Sigmoid colon (tissue), 6 donors: ENCODE measurements at regions not wholly inside any gene's neighbourhood (a gene's known extent, or its start where the extent isn't known, plus 50 kb on each side); places are given as distances from the start of the nearest gene placed in this dataset.

Source experiments
- DNase-seq: peaks from one replicate; pipeline ENCODE4 v3.0.0-alpha.2; 2019
- H3K27ac ChIP-seq, 4 donors: fragments of 200-600 bp; sonication (generic); one replicate each; pipeline ENCODE4 v1.5.1; 2016 to 2019; ENCODE audit warnings: mild to moderate bottlenecking in 1 of 4
- H3K27me3 ChIP-seq, 3 donors: fragments of 200-600 bp; sonication (generic); one replicate each; pipeline ENCODE4 v1.5.1; 2019; ENCODE audit warnings: mild to moderate bottlenecking in 1 of 3
- H3K36me3 ChIP-seq, 4 donors: fragments of 200-600 bp; sonication (generic); one replicate each; pipeline ENCODE4 v1.5.1; 2016 to 2019
- H3K4me1 ChIP-seq, 4 donors: fragments of 200-600 bp; sonication (generic); one replicate each; pipeline ENCODE4 v1.5.1; 2017 to 2019
- H3K4me3 ChIP-seq, 4 donors: fragments of 200-600 bp; sonication (generic); one replicate each; pipeline ENCODE4 v1.5.1; 2017 to 2019; ENCODE audit warnings: mild to moderate bottlenecking in 2 of 4, moderate library complexity in 1 of 4
- H3K9me3 ChIP-seq, 4 donors: fragments of 200-600 bp in 3 of 4; sonication (generic) in 3 of 4; one replicate each; pipeline versions ENCODE4 v1.5.1 to v1.6.1; 2013 to 2019
- EP300 ChIP-seq, 4 donors: sonication (generic); formaldehyde crosslinking; IDR thresholded peaks; one replicate each; pipeline ENCODE4 v1.6.1; 2017; ENCODE audit warnings: antibody characterized with exemption in 4 of 4
- POLR2A ChIP-seq, 2 donors: fragments of 450-650 bp; IDR thresholded peaks; one replicate each; pipeline ENCODE4 v1.6.1; 2016; ENCODE audit warnings: antibody characterized with exemption in 2 of 2, mild to moderate bottlenecking in 2 of 2, moderate library complexity in 2 of 2
- POLR2AphosphoS5 ChIP-seq, 4 donors: sonication (generic); formaldehyde crosslinking; IDR thresholded peaks; one replicate each; pipeline ENCODE4 v1.6.1; 2017; ENCODE audit warnings: antibody characterized with exemption in 4 of 4
- WGBS, 2 donors: extraction: QIAGEN DNeasy Blood & Tissue Kit; methylation state at CpG; one replicate each; pipeline ENCODE4 v1.1.7; 2013; 5-methylcytosine and 5-hydroxymethylcytosine counted together
- intact Hi-C: fragments of 100-400 bp; cut with DNase I; formaldehyde crosslinking; loops from one replicate; pipeline ENCODE4 v1.15.1; 2023
- TF ChIP-seq, protein P1 (sequence below), 4 experiments: fragments of 450-650 bp in 3 of 4; fragments of 200-600 bp in 1 of 4; IDR thresholded peaks; one replicate each; pipeline ENCODE4 v1.5.1; 2016 to 2019; ENCODE audit warnings: antibody characterized with exemption in 4 of 4, mild to moderate bottlenecking in 3 of 4, moderate library complexity in 2 of 4
- donor health status: healthy with polysubstance abuse.
- donor health status: healthy.

DNA sequence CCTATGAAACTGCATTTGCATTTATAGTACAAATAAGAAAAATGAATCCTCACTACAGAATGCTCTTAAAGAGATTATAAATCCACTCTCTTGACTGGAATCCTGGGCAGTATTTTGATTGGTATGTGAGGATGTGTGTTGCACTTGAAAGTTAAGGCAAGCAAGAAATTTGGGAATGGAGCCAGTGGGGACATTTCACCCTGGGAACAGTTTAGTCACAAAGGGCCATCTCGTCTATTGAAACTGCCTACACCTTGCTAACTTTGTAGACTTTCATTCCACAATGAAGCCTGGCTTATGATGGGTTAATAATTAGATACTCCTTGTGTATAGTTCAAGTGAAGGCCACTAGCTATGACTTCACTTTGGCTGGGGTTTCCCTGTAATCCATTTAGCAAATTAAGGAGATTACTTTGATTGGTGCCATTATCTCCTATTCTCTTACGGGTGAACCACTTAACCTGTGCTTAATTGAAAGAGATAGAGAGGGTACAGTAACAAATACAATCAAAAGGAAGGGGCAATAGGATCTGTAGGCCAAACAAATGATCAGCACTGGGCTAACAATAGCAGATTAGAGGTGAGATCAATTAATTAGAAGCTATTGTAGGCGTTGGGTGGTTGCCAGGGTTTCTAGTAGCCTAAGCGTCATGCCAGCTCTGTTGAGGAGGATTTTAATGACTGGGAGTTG is 146.9 kb upstream of the RARB start:
- TF ChIP-seq, protein P1, sequence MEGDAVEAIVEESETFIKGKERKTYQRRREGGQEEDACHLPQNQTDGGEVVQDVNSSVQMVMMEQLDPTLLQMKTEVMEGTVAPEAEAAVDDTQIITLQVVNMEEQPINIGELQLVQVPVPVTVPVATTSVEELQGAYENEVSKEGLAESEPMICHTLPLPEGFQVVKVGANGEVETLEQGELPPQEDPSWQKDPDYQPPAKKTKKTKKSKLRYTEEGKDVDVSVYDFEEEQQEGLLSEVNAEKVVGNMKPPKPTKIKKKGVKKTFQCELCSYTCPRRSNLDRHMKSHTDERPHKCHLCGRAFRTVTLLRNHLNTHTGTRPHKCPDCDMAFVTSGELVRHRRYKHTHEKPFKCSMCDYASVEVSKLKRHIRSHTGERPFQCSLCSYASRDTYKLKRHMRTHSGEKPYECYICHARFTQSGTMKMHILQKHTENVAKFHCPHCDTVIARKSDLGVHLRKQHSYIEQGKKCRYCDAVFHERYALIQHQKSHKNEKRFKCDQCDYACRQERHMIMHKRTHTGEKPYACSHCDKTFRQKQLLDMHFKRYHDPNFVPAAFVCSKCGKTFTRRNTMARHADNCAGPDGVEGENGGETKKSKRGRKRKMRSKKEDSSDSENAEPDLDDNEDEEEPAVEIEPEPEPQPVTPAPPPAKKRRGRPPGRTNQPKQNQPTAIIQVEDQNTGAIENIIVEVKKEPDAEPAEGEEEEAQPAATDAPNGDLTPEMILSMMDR (IDR thresholded peaks at IDR 0.05), result no peak
- TF ChIP-seq EP300 (IDR thresholded peaks at IDR 0.05) (no peak), POLR2A (IDR thresholded peaks at IDR 0.05) (no peak), POLR2AphosphoS5 (IDR thresholded peaks at IDR 0.05) (no peak)

DNA sequence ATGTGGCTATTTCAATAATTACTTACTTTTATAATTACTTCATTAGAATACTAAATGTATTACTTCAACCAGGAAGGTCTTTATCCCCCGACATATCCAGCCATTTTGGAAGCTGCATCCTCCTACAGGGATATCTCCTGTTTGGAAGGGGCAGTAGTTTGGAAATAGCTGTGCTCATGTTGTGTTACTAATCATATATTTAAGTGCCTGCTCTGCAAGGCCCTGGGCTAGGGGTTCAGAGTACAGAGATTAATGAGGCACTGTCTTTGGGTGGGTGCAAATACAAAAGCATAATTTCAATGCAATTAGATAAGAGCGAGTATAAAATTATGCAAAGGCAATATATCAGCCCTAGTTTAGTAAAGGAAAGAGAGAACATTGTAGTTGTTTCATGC is 146.3 kb upstream of the RARB start:
- H3K27me3 ChIP-seq, result no peaks in the 10 kb centered on the region
- WGBS, 2 donors, result 86 to 92% methylated on average over 2 of the region's 2 CpGs
- no peak overlapping the region for H3K27ac ChIP-seq
- H3K4me1 ChIP-seq, result no peaks in the 10 kb centered on the region
- no peaks in the 10 kb centered on the region for H3K9me3 ChIP-seq
- H3K36me3 ChIP-seq, result no peaks in the 10 kb centered on the region
- no peak overlapping the region for H3K4me3 ChIP-seq
- intact Hi-C loops, result no loop called here
- no peak for TF ChIP-seq POLR2A (IDR thresholded peaks at IDR 0.05)
- TF ChIP-seq, protein P1 (IDR thresholded peaks at IDR 0.05), result no peak
- no peak for TF ChIP-seq EP300 (IDR thresholded peaks at IDR 0.05)
- no peak for TF ChIP-seq POLR2AphosphoS5 (IDR thresholded peaks at IDR 0.05)
- no peak for DNase-seq

More for the DNA sequence above, 146.9 kb upstream of the RARB start:
- no peaks in the 10 kb centered on the region for H3K36me3 ChIP-seq
- intact Hi-C loops, result no loop called here
- H3K4me1 ChIP-seq, result no peaks in the 10 kb centered on the region
- H3K27me3 ChIP-seq, result no peaks in the 10 kb centered on the region
- 85% methylated on average over 4 of the region's 4 CpGs for WGBS, 2 donors
- no peak for DNase-seq
- no peak overlapping the region for H3K27ac ChIP-seq
- H3K9me3 ChIP-seq, result no peaks in the 10 kb centered on the region
- no peak overlapping the region for H3K4me3 ChIP-seq

DNA sequence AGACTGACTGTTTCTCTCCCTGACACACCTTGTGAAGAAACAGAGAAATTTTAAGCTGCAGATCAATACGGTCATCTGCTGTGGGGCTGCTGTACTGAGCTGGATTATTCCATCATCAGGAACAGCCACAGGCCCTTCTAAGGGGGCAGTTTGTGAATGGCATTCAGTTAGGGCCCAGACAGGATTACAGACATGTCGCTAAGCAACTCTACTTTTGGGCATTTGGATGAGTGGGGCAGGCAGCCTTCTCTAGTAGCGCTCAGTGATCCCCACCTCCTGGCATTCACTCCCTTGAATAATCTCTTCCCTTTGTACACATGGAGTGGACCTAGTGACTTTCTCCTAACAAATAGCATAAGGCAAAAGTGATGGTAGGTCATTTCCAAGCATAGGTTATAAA is 144.4 kb upstream of the RARB start:
- Histone ChIP-seq H3K9me3 (no peaks in the 10 kb centered on the region), H3K36me3 (no peaks in the 10 kb centered on the region), H3K4me3 (no peak overlapping the region), H3K27me3 (no peaks in the 10 kb centered on the region), H3K27ac (no peak overlapping the region), H3K4me1 (no peaks in the 10 kb centered on the region)
- no peak for TF ChIP-seq POLR2AphosphoS5 (IDR thresholded peaks at IDR 0.05)
- TF ChIP-seq EP300 (IDR thresholded peaks at IDR 0.05), result no peak
- TF ChIP-seq, protein P1 (IDR thresholded peaks at IDR 0.05), result no peak
- no peak for TF ChIP-seq POLR2A (IDR thresholded peaks at IDR 0.05)
- no peak for DNase-seq
- intact Hi-C loops, result no loop called here
- WGBS, 2 donors, result 96 to 97% methylated on average over 3 of the region's 3 CpGs

DNA sequence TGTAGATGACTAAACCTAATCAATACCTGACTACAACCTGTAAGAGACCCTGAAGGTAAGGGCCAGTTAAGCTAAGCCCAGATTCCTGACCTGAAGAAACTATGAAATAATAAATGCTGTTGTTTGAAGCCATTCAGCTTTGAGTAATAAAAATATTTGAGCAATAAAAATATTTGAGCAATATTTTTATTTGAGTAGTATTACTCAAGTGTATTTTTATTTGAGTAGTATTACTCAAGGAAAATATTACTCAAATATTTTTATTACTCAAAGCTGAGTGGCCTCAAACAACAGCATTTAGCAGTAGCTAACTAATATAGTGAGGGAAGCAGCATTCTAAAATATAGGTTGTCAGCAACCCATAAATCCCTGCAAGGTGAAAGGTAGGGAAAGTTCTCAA is 143.8 kb upstream of the RARB start:
- intact Hi-C loops, result no loop called here
- TF ChIP-seq POLR2AphosphoS5 (IDR thresholded peaks at IDR 0.05) (no peak), POLR2A (IDR thresholded peaks at IDR 0.05) (no peak), EP300 (IDR thresholded peaks at IDR 0.05) (no peak)
- TF ChIP-seq, protein P1 (IDR thresholded peaks at IDR 0.05), result no peak

More for the DNA sequence above, 143.8 kb upstream of the RARB start:
- no peaks in the 10 kb centered on the region for H3K36me3 ChIP-seq
- no peak overlapping the region for H3K27ac ChIP-seq
- H3K9me3 ChIP-seq, result no peaks in the 10 kb centered on the region
- H3K4me1 ChIP-seq, result no peaks in the 10 kb centered on the region
- no peak overlapping the region for H3K4me3 ChIP-seq
- no peak for DNase-seq
- H3K27me3 ChIP-seq, result no peaks in the 10 kb centered on the region
